Gastrocnemius medialis (tissue), 4 donors: ENCODE measurements at regions not wholly inside any gene's neighbourhood (a gene's known extent, or its start where the extent isn't known, plus 50 kb on each side); places are given as distances from the start of the nearest gene placed in this dataset.

Experiments
- CTCF ChIP-seq, 5 experiments: fragments of 450-650 bp in 3 of 5; fragments of 200-600 bp in 2 of 5; sonication (generic) in 2 of 5; IDR thresholded peaks in 4 of 5; conservative IDR thresholded peaks in 1 of 5; 1 replicate in 4 of 5; 2 replicates in 1 of 5; pipeline ENCODE4 v1.5.1; 2016 to 2019; ENCODE audit warnings: antibody characterized with exemption in 5 of 5, mild to moderate bottlenecking in 3 of 5, moderate library complexity in 3 of 5
- POLR2A ChIP-seq, 2 donors: fragments of 450-650 bp; IDR thresholded peaks; one replicate each; pipeline ENCODE4 v1.6.1; 2017; ENCODE audit warnings: antibody characterized with exemption in 2 of 2, mild to moderate bottlenecking in 2 of 2, moderate library complexity in 2 of 2

GRCh38 chr4:77308843-77309242 lies 151.8 kb downstream of the CCNG2 start:
- TF ChIP-seq CTCF (IDR thresholded peaks at IDR 0.05 in 4 of 5, conservative IDR thresholded peaks at IDR 0.05 in 1 of 5) (peak in 1 of 5 experiments; percentile 14), POLR2A (IDR thresholded peaks at IDR 0.05) (no peak)
